ENCODE measurements at regions not wholly inside any gene's neighbourhood (a gene's known extent, or its start where the extent isn't known, plus 50 kb on each side); places are given as distances from the start of the nearest gene placed in this dataset.
"Not testable (repeated sequence)": the region's sequence is repeated elsewhere in the genome, so short reads cannot be mapped to it uniquely, and the experiment has no call there.

DNA sequence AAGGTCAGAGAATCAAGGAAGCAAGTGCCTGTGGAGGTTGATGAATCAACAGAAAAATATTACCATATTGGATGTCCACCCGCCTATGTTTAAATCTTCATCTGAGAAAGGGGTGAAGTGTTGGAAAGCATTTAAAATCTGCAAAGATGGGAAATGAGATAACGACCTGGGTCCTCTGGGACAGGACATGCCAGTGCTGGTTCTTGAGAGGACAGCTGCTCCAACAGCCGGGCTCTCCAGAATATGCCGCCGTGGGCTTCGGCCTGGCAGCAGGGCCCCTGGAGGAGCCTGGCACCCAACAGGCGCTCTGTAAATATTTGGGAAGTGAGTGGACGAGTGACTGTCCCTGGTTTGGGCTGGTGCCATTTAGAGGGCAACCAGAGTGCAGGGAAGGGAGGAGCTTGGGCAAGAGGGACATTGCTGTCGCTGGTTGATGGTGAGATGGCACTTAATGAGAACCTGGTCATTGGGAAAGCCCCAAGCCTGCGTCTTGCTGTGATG, 129.9 kb downstream of the KCNA5 start:
- no peak for ATAC-seq (replicated peaks)
- no peak overlapping the region for H3K27ac Mint-ChIP-seq

DNA sequence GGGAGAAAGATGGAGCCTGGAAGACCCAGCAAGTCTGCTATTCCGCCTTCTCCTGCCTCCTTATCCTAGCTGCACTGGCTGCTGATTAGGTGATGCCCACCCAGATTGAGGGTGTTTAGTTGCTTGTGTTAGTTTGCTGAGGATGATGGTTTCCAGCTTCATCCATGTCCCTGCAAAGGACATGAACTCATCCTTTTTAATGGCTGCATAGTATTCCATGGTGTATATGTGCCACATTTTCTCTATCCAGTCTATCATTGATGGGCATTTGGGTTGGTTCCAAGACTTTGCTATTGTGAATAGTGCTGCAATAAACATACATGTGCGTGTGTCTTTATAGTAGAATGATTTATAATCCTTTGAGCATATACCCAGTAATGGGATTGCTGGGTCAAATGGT, 131.7 kb downstream of the KCNA5 start:
- H3K9me3 Mint-ChIP-seq; H3K4me3 Mint-ChIP-seq; ATAC-seq (replicated peaks); H3K27ac Mint-ChIP-seq; DNase-seq; H3K36me3 Mint-ChIP-seq; H3K4me1 Mint-ChIP-seq: not testable (repeated sequence)
- H3K27me3 Mint-ChIP-seq = peaks cover 17 to 18% of the 10 kb centered on the region in 2 donors

More for the DNA sequence above, 129.9 kb downstream of the KCNA5 start:
- H3K4me1 Mint-ChIP-seq = no peaks in the 10 kb centered on the region
- no peak for DNase-seq
- peaks cover 24 to 26% of the 10 kb centered on the region in 2 donors for H3K27me3 Mint-ChIP-seq
- no peak overlapping the region for H3K4me3 Mint-ChIP-seq
- peaks cover 1 to 3% of the 10 kb centered on the region in 2 donors for H3K9me3 Mint-ChIP-seq
- H3K36me3 Mint-ChIP-seq = no peaks in the 10 kb centered on the region

DNA sequence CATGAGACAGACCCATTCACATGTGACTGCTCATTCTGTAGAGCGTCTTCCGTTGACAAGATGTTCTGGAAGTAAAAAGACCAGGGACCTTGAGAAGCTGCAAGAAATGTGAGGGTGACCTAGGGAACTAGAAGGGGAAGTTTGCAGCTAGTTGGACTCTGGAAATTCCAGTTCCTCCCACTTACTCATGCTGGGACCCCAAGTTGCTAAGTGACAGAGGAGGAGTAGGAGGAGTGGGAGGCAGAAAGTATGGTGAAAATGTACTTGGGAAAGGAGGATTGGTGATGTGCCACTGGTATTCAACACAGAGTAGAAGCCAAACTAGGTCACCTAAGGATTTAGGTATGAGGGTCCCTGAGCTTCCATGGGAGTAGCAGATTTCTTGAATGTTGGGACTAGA, 132.4 kb downstream of the KCNA5 start:
- H3K9me3 Mint-ChIP-seq = peaks cover 1 to 3% of the 10 kb centered on the region in 2 donors
- peaks cover 17 to 18% of the 10 kb centered on the region in 2 donors for H3K27me3 Mint-ChIP-seq
- DNase-seq (no peak), ATAC-seq (replicated peaks) (no peak)
- no peak overlapping the region for H3K4me3 Mint-ChIP-seq
- no peak overlapping the region for H3K27ac Mint-ChIP-seq
- no peaks in the 10 kb centered on the region for H3K36me3 Mint-ChIP-seq
- H3K4me1 Mint-ChIP-seq = no peaks in the 10 kb centered on the region

DNA sequence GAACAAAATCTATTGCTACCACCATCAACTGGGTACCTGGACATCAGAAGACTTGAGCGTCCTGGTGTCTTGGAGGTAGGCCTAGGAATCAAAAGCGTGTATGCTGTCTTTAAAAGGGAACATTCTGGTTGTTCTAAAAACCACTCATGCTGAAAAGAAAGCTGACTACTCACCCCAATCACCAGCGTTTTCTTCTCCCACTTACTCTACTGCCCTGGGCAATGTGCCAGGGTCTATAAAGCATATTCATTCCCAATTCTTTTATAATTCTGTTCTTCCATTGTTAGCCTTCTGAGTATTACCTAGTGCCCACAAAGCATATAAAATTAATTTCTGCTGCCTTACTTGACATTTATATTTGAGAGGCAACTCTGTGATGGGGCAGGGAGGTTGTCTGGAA, 133.4 kb downstream of the KCNA5 start:
- H3K27me3 Mint-ChIP-seq = peaks cover 17% of the 10 kb centered on the region in 2 donors
- H3K27ac Mint-ChIP-seq = no peak overlapping the region
- H3K4me1 Mint-ChIP-seq = no peaks in the 10 kb centered on the region
- no peak overlapping the region for H3K4me3 Mint-ChIP-seq
- H3K36me3 Mint-ChIP-seq = no peaks in the 10 kb centered on the region
- H3K9me3 Mint-ChIP-seq = peaks cover 1 to 3% of the 10 kb centered on the region in 2 donors
- no peak for ATAC-seq (replicated peaks)
- DNase-seq = no peak

DNA sequence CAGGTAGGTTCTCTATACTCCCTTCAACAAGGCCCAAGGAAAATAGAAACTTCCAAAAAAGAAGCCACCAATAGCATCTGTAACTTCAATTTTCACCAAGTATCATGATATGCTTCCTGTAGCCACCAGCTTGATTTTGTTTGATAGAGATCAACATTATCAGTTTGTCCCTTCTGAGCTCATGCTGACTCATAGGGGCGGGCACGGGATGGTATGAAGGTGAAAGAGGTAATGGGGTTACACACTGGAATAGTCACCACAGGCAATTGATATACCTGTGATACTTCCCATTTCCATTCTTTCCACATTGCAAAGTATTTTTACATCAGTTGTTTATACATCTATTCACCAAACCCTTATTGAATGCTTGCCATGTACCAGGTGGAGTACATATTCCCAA, 134.1 kb downstream of the KCNA5 start:
- no peak overlapping the region for H3K27ac Mint-ChIP-seq
- ATAC-seq (replicated peaks) (no peak), DNase-seq (no peak)
- no peaks in the 10 kb centered on the region for H3K36me3 Mint-ChIP-seq
- H3K9me3 Mint-ChIP-seq = peaks cover 1 to 3% of the 10 kb centered on the region in 2 donors
- H3K4me1 Mint-ChIP-seq = no peaks in the 10 kb centered on the region
- H3K4me3 Mint-ChIP-seq = no peak overlapping the region
- peaks cover 17% of the 10 kb centered on the region in 2 donors for H3K27me3 Mint-ChIP-seq

DNA sequence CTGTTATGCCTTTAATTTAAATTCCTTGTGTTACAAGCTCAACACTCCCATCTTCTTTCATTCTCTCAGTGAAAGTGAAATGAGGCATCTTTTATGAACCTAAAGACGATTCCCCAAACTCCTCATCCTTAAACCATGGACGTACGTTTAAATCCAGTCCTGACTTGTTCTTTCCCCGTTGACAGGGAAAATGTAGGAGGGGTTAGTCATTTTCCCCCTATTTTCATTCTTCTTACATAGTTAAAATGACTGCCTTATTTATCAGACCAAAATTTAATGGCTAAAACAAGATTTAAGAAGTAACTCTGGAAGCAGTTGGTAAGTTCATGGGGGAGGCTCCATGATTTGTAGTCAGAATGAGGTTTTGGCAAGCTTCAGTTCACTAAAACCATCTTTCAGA, 134.9 kb downstream of the KCNA5 start:
- no peak for ATAC-seq (replicated peaks)

DNA sequence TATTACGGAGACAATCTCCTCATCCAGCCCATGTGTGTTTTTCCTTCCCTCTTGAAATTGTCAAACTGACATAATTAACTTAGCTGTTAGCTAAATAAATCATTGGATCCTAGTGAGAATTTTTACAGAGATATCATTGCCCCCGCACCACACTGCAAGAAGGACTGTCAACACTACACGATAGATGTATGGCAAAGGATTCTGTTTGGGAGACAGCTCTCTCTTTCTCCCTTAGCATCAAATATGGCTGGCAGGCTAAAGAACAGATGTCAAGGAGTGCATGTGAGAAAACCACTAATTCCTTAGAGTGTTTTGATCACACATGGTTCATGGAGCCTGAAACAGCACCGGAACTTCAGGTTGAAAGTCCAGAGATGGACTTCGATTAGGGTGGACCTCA, 136.8 kb downstream of the KCNA5 start:
- DNase-seq = no peak
- ATAC-seq (replicated peaks) = no peak
- H3K27me3 Mint-ChIP-seq = peaks cover 13 to 21% of the 10 kb centered on the region in 2 donors
- H3K4me1 Mint-ChIP-seq = no peaks in the 10 kb centered on the region
- H3K4me3 Mint-ChIP-seq = no peak overlapping the region
- H3K36me3 Mint-ChIP-seq = no peaks in the 10 kb centered on the region
- H3K9me3 Mint-ChIP-seq = peaks cover 1 to 3% of the 10 kb centered on the region in 2 donors
- no peak overlapping the region for H3K27ac Mint-ChIP-seq

More for the DNA sequence above, 134.9 kb downstream of the KCNA5 start:
- no peaks in the 10 kb centered on the region for H3K4me1 Mint-ChIP-seq
- peaks cover 13 to 14% of the 10 kb centered on the region in 2 donors for H3K27me3 Mint-ChIP-seq
- no peak for DNase-seq
- no peak overlapping the region for H3K4me3 Mint-ChIP-seq
- H3K27ac Mint-ChIP-seq = no peak overlapping the region
- peaks cover 1 to 3% of the 10 kb centered on the region in 2 donors for H3K9me3 Mint-ChIP-seq
- no peaks in the 10 kb centered on the region for H3K36me3 Mint-ChIP-seq

DNA sequence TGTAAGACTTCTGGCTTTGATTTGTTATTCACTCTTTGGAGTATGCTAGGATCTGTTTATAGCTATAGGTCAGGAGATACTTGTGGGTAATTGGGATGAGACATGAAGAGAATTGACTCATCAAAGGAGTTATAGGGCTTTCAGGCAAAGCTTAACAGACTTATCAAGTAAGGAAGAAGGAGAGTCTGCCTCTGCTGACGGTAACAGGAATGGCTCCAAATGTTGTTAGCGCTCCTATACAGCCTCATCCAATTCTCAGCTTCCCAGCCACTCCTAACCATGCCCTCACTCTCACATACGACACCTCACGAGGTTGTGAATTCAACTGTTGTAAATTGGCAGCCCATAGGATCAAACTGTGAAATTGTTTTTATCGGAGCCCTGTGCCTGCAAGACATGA, 140.5 kb downstream of the KCNA5 start:
- DNase-seq = no peak
- Mint-ChIP-seq H3K4me1 (no peaks in the 10 kb centered on the region), H3K27me3 (peaks cover 11 to 19% of the 10 kb centered on the region in 2 donors), H3K9me3 (no peaks in the 10 kb centered on the region), H3K4me3 (no peak overlapping the region), H3K27ac (no peak overlapping the region), H3K36me3 (no peaks in the 10 kb centered on the region)
- no peak for ATAC-seq (replicated peaks)

DNA sequence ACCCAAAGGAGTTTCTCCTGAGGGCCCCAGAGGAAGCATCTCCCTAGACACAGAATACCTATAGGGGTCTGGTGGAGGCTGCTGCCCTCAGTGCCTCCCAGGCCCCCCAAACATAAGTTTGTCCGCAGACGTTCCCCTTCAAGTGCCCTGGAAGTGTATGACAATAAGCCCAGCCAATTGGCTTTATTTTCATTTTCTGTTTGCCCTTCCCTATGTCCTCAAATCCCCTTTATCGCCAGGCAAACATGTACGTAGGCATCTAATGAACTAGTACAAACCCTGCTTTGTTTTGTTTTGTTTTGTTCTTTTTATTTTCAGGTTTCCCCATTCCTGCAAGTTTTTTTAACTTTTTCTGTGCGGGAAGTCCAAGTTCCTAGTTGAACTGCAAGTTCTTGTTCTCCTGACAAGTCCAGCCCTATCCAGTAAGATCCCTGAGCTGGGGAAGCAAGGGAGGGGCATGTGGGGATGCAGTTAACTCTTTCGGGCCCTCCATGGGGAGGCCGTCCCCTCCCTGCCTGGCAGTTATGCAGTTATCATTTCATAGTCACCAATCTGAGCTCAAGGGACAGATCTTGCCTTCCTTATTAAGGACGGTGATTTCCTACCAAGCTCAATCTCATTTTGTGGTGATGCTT, 141.9 kb downstream of the KCNA5 start:
- H3K36me3 Mint-ChIP-seq = no peaks in the 10 kb centered on the region
- ATAC-seq (replicated peaks) (no peak), DNase-seq (no peak)
- no peak overlapping the region for H3K4me3 Mint-ChIP-seq
- H3K27me3 Mint-ChIP-seq = peaks cover 11 to 19% of the 10 kb centered on the region in 2 donors
- no peak overlapping the region for H3K27ac Mint-ChIP-seq
- H3K4me1 Mint-ChIP-seq = no peaks in the 10 kb centered on the region
- no peaks in the 10 kb centered on the region for H3K9me3 Mint-ChIP-seq

DNA sequence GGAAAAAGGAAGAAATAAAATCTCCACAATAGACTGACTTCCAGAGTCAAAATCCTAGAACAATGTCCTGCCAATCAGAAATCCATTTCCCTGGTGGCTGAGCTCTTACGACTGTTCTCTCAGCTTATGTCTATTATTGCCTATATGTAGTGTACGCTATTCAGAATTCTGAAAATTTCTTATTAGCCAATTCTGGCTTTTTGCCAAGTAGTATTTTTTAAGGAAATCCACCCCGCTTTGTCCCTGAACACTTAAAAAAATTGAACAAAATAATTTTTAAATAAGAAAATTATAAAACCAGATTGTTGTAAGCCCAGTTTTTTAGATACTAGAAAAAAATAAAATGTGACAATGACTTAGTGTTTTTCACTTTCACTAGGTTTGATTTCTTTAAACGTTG, 143.0 kb downstream of the KCNA5 start:
- Mint-ChIP-seq H3K27ac (no peak overlapping the region), H3K9me3 (no peaks in the 10 kb centered on the region), H3K27me3 (peaks cover 11 to 19% of the 10 kb centered on the region in 2 donors), H3K4me3 (no peak overlapping the region), H3K36me3 (no peaks in the 10 kb centered on the region), H3K4me1 (no peaks in the 10 kb centered on the region)
- DNase-seq = no peak
- no peak for ATAC-seq (replicated peaks)

DNA sequence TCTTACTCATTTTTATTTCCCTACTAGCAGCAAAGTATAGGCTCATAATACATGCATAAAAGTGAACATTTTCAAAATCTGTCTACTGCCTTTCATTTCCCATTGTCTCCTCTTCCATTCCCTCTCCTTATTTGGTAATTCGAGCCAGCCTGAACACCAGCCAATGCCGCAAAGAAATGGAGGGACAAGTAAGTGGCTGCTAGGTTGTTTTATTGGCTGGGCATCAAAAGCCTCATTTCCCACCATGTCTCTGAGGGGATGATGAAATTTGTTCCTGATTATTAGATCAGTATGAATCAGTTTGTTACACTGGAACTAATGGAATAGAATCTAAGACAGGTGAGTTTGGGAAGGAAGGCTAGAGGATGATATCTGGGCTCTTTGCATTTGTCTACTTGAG, 143.5 kb downstream of the KCNA5 start:
- ATAC-seq (replicated peaks) (no peak), DNase-seq (no peak)
- Mint-ChIP-seq H3K27ac (no peak overlapping the region), H3K9me3 (no peaks in the 10 kb centered on the region), H3K36me3 (no peaks in the 10 kb centered on the region), H3K4me1 (no peaks in the 10 kb centered on the region), H3K27me3 (peaks cover 11 to 19% of the 10 kb centered on the region in 2 donors), H3K4me3 (no peak overlapping the region)

DNA sequence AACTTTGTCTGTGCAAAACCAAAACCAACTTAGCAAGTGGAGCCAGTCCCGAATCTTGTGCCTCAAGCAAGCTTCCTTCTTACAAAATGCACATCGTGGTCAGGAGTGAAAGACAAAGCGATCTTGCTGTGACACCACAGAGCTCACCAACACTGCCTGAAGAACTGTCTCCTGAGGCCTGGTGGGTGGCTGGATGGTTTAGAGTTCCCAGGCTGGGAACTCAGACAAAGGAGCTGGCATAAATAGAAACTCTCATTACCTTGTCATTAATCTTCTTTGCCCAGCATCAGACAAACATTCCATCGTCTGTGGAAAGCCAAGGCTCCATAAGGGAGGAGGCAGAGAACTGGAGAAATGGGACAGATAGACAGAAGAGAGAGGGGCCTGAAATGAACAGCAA, 144.8 kb downstream of the KCNA5 start:
- Mint-ChIP-seq H3K4me1 (no peaks in the 10 kb centered on the region), H3K4me3 (no peak overlapping the region), H3K9me3 (no peaks in the 10 kb centered on the region), H3K27ac (peak overlapping the region; percentile 10), H3K36me3 (no peaks in the 10 kb centered on the region), H3K27me3 (peaks cover 6 to 14% of the 10 kb centered on the region in 2 donors)
- ATAC-seq (replicated peaks) (no peak), DNase-seq (no peak)

DNA sequence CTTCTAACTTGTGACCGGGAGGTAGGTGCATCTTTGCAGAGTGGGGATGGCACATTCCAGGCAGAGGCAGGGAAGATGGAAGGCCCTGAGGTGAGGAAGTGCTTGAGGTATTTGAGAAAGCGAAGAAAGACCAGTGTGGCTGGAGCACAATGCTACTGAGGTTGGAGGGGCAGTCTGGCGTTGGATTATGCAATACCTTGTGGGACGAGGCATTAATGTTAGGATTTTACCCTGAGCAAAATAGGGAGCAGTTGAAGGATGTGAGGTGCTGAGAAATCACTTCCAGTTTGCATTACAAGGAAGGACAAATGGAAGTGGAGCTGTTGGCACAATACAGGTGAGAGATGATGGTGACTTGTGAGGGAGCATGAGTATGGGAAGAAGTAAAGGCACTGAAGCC, 145.5 kb downstream of the KCNA5 start:
- no peaks in the 10 kb centered on the region for H3K4me1 Mint-ChIP-seq
- peaks cover 6 to 12% of the 10 kb centered on the region in 2 donors for H3K27me3 Mint-ChIP-seq
- ATAC-seq (replicated peaks) = no peak

DNA sequence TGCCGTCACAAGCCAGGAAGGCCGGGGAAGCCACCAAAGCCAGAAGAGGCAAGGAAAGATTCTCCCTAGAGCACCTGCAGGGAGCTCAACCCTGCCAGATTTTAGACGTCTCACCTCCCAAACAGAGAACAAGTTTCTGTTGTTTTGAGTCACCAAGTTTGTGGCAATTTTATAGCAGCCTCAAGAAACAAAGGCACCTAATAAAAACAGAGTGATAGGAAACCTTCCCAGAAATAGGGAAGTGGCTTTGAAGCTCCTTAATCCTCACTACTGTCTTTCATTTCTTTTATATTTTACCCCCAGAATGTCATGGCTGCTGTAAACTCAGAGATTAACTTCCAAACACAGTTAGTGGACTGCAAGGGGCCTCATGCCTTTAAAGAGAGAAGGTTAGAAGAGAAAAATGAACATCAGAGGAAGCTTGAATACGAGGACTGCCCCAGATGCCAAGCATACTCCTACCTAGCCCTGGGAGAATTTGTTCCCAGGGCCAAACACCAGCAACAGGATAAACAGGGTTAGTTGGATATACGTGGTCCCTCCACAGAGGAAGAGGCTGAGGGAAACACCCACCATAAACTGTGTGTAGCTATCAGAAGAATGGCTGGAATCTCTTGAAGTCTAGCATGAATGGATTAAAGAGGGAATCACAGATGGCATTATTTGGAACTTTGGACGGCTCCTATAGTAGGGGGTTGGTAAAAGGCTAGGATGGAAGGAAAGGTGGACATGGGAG, 148.3 kb downstream of the KCNA5 start:
- no peak for DNase-seq

More for the DNA sequence above, 145.5 kb downstream of the KCNA5 start:
- H3K36me3 Mint-ChIP-seq = no peaks in the 10 kb centered on the region
- no peak overlapping the region for H3K4me3 Mint-ChIP-seq
- DNase-seq = no peak
- no peak overlapping the region for H3K27ac Mint-ChIP-seq
- H3K9me3 Mint-ChIP-seq = no peaks in the 10 kb centered on the region

DNA sequence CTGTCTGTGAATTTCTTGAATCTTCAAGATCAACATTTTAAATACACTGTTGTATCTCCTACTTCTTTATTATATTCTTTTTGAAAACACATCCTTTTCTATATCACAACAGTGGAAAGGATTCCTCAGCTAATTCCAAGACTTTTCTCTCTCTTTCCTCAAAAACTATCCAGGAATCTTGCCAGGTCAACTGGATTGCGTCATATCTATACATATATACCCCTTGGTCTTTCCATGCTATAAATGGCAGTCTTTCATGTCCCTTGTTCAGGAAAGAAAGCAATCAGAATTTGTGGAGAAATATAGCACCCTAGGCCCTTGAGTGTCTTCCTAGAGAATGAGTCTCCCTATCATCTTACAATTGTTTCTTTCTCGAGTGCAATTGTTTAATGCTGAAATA, 149.0 kb downstream of the KCNA5 start:
- DNase-seq (no peak), ATAC-seq (replicated peaks) (no peak)
- Mint-ChIP-seq H3K27me3 (peaks cover 7 to 12% of the 10 kb centered on the region in 2 donors), H3K36me3 (no peaks in the 10 kb centered on the region), H3K9me3 (no peaks in the 10 kb centered on the region), H3K27ac (no peak overlapping the region), H3K4me1 (no peaks in the 10 kb centered on the region), H3K4me3 (no peak overlapping the region)

More for the DNA sequence above, 148.3 kb downstream of the KCNA5 start:
- Mint-ChIP-seq H3K4me1 (no peaks in the 10 kb centered on the region), H3K27ac (no peak overlapping the region), H3K36me3 (no peaks in the 10 kb centered on the region), H3K27me3 (peaks cover 7 to 10% of the 10 kb centered on the region in 2 donors), H3K4me3 (no peak overlapping the region), H3K9me3 (no peaks in the 10 kb centered on the region)
- no peak for ATAC-seq (replicated peaks)
